WERI-Rb-1 (cell line): ENCODE measurements at regions not wholly inside any gene's neighbourhood (a gene's known extent, or its start where the extent isn't known, plus 50 kb on each side); places are given as distances from the start of the nearest gene placed in this dataset.

Experiments
- DNase-seq: peaks from one replicate; pipeline ENCODE4 v3.0.0-alpha.2; 2020
- H3K27ac ChIP-seq: fragments of 250-450 bp; sonication (Bioruptor Pico); 2 replicates; pipeline ENCODE4 v1.5.1; 2020; ENCODE audit warnings: mild to moderate bottlenecking, moderate library complexity
- H3K27me3 ChIP-seq: fragments of 250-450 bp; sonication (Bioruptor Pico); 2 replicates; pipeline ENCODE4 v1.5.1; 2021; ENCODE audit warnings: mild to moderate bottlenecking, low read depth, moderate library complexity; ENCODE audit not compliant: insufficient read depth, severe bottlenecking
- H3K36me3 ChIP-seq: fragments of 250-450 bp; sonication (Bioruptor Pico); 2 replicates; pipeline ENCODE4 v1.5.1; 2020; ENCODE audit warnings: mild to moderate bottlenecking, moderate library complexity
- H3K4me3 ChIP-seq: 2 replicates; pipeline ENCODE4 v1.5.1; 2011; ENCODE audit warnings: low read depth, mild to moderate bottlenecking, control low read depth, low read length
- H3K9me3 ChIP-seq: fragments of 250-450 bp; sonication (Bioruptor Pico); 2 replicates; pipeline ENCODE4 v1.5.1; 2021; ENCODE audit warnings: mild to moderate bottlenecking, moderate library complexity; ENCODE audit not compliant: severe bottlenecking
- CTCF ChIP-seq: IDR thresholded peaks from 2 replicates; pipeline ENCODE4 v1.5.1; 2011; ENCODE audit warnings: low read depth, mild to moderate bottlenecking, control low read depth, inconsistent platforms, low read length

- no peaks in the 10 kb centered on the region for H3K36me3 ChIP-seq
- H3K27me3 ChIP-seq: no peaks in the 10 kb centered on the region
- H3K27ac ChIP-seq: no peak overlapping the region
- no peaks in the 10 kb centered on the region for H3K9me3 ChIP-seq
- TF ChIP-seq CTCF: no peak
- H3K4me3 ChIP-seq: no peak overlapping the region
- DNase-seq: no peak
Observed at GRCh38 chr4:157885811-157886210, 287.0 kb downstream of the GASK1B start.

DNA sequence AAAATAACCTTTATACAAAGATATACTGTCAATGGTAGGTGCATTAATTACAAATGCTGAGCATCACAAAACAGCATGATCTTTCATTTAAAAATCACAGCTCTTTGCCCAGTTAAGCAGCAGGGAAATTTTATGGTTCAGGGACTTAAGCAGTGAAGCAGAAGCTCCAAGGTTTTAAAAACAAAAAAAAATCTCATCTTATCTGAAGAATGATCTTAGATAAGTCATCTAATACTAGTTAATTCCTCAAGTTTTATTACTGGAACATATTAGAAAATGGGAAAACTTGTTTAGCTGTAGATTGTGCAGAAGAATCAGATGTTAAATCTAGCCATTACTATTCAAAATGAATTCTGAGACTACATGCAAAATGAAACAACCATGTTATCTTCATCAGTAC is 289.9 kb downstream of the GASK1B start:
- Histone ChIP-seq H3K36me3 (no peaks in the 10 kb centered on the region), H3K27ac (no peak overlapping the region), H3K9me3 (no peaks in the 10 kb centered on the region), H3K27me3 (no peaks in the 10 kb centered on the region), H3K4me3 (no peak overlapping the region)
- no peak for DNase-seq
- TF ChIP-seq CTCF: no peak

DNA sequence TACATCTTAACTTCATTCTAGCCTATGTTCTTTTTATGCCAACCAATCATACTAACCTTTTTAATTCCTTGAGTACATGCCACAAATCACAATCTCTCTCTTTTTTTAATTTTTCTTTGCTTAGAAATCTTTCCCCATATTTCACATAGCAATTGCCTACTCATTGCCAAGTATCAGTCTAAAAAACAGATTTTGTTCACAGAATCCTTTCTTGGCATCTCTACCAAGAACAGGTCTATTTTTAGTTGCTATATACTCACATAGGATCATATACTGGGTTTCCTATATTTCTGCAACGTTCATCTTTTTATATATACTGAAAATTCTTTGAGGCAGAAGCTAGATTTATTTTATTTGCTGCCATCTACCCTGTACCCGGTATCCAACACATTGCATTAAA is 292.1 kb downstream of the GASK1B start:
- H3K9me3 ChIP-seq: no peaks in the 10 kb centered on the region
- DNase-seq: no peak
- TF ChIP-seq CTCF: no peak

GRCh38 chr4:157854819-157855218 is 318.0 kb downstream of the GASK1B start:
- no peaks in the 10 kb centered on the region for H3K9me3 ChIP-seq

More for the DNA sequence above, 292.1 kb downstream of the GASK1B start:
- no peak overlapping the region for H3K4me3 ChIP-seq
- no peaks in the 10 kb centered on the region for H3K27me3 ChIP-seq
- no peaks in the 10 kb centered on the region for H3K36me3 ChIP-seq
- H3K27ac ChIP-seq: no peak overlapping the region

GRCh38 chr4:157840648-157841047 is 332.2 kb downstream of the GASK1B start:
- H3K27me3 ChIP-seq: no peaks in the 10 kb centered on the region
- H3K4me3 ChIP-seq: no peak overlapping the region
- H3K27ac ChIP-seq: no peak overlapping the region
- DNase-seq: no peak
- no peak for TF ChIP-seq CTCF
- H3K9me3 ChIP-seq: no peaks in the 10 kb centered on the region
- H3K36me3 ChIP-seq: no peaks in the 10 kb centered on the region

More at GRCh38 chr4:157854819-157855218, 318.0 kb downstream of the GASK1B start:
- Histone ChIP-seq H3K27ac (no peak overlapping the region), H3K36me3 (no peaks in the 10 kb centered on the region), H3K4me3 (no peak overlapping the region), H3K27me3 (no peaks in the 10 kb centered on the region)
- DNase-seq: no peak
- TF ChIP-seq CTCF: no peak

DNA sequence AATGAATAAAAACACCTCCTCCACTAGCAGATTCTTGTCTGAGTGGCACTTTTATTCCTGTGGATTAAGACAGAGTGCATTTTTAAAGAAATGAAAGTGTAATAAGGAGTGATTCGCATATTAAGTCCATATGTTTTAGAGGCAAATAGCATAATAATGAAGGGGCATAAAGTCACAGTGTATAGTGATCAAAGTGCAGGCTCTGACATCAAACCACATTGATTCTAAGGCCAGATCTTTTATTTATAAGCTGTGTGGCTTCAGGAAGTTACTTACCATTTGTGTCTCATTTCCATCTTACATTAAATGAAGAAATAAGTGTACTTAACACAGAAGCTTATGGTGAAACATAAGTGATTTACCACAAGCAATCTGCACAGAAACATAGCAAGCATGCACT is 332.8 kb downstream of the GASK1B start:
- no peak for TF ChIP-seq CTCF
- DNase-seq: no peak
- Histone ChIP-seq H3K9me3 (no peaks in the 10 kb centered on the region), H3K36me3 (no peaks in the 10 kb centered on the region), H3K27ac (no peak overlapping the region), H3K4me3 (no peak overlapping the region), H3K27me3 (no peaks in the 10 kb centered on the region)
